Thyroid gland (tissue), 4 donors: ENCODE measurements at regions not wholly inside any gene's neighbourhood (a gene's known extent, or its start where the extent isn't known, plus 50 kb on each side); places are given as distances from the start of the nearest gene placed in this dataset.
"Not testable (repeated sequence)": the region's sequence is repeated elsewhere in the genome, so short reads cannot be mapped to it uniquely, and the experiment has no call there.

Experiments used
- DNase-seq, 2 donors: peaks; one replicate each; pipeline ENCODE4 v3.0.0-alpha.2; 2019
- H3K27ac ChIP-seq, 3 donors: fragments of 200-600 bp; sonication (generic); 1 replicate in 2 of 3; 2 replicates in 1 of 3; pipeline ENCODE4 v1.5.1; 2016 to 2019; ENCODE audit warnings: mild to moderate bottlenecking in 1 of 3, moderate library complexity in 1 of 3
- H3K27me3 ChIP-seq: fragments of 200-600 bp; sonication (generic); one replicate; pipeline ENCODE4 v1.5.1; 2019
- H3K36me3 ChIP-seq, 2 donors: fragments of 200-600 bp; sonication (generic); one replicate each; pipeline ENCODE4 v1.5.1; 2016 to 2019
- H3K4me1 ChIP-seq, 2 donors: fragments of 200-600 bp; sonication (generic); one replicate each; pipeline ENCODE4 v1.5.1; 2017 to 2019
- H3K4me3 ChIP-seq, 3 donors: fragments of 200-600 bp; sonication (generic); replicated peaks in 1 of 3; 1 replicate in 2 of 3; 2 replicates in 1 of 3; pipeline ENCODE4 v1.5.1; 2016; ENCODE audit warnings: mild to moderate bottlenecking in 1 of 3
- H3K9me3 ChIP-seq: fragments of 200-600 bp; sonication (generic); one replicate; pipeline ENCODE4 v1.5.1; 2017
- POLR2A ChIP-seq, 2 donors: fragments of 450-650 bp; IDR thresholded peaks; one replicate each; pipeline ENCODE4 v1.6.1; 2017; ENCODE audit warnings: antibody characterized with exemption in 2 of 2, mild to moderate bottlenecking in 2 of 2, moderate library complexity in 1 of 2
- WGBS, 2 donors: methylation state at CpG; one replicate each; pipeline ENCODE4 v1.1.5; 2017; 5-methylcytosine and 5-hydroxymethylcytosine counted together
- intact Hi-C: fragments of 100-400 bp; cut with DNase I; formaldehyde crosslinking; loops from one replicate; pipeline ENCODE4 v1.15.1; 2023
- TF ChIP-seq, protein P1 (sequence below), 6 experiments: fragments of 200-600 bp in 3 of 6; fragments of 450-650 bp in 3 of 6; sonication (generic) in 3 of 6; IDR thresholded peaks; one replicate each; pipeline ENCODE4 v1.5.1; 2016 to 2019; ENCODE audit warnings: antibody characterized with exemption in 6 of 6, mild to moderate bottlenecking in 2 of 6, inconsistent platforms in 1 of 6, moderate library complexity in 1 of 6

DNA sequence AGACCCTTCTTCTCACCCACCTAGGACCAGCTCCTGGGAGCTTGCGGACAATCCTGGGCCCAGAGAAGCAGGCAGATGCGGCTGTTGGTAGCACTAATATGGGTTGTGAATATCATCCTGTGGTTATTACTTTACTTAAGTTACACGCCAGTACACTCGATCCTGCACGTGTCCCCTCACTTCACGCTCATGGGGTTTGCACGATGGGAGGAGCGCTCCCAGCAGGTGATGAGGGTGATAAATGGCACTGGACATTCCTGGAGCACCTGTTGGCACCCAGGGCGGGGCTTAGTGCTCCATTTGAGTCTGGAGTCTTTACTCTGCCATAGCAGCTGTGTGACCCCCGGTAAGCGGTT is 335.1 kb downstream of the PREX1 start:
- Histone ChIP-seq H3K4me3 (no peak overlapping the region), H3K27me3 (no peaks in the 10 kb centered on the region), H3K36me3 (no peaks in the 10 kb centered on the region), H3K4me1 (no peaks in the 10 kb centered on the region), H3K9me3 (no peaks in the 10 kb centered on the region), H3K27ac (no peak overlapping the region)
- intact Hi-C loops: no loop called here
- DNase-seq: no peak
- 88 to 89% methylated on average over 11 of the region's 11 CpGs for WGBS, 2 donors
- no peak for TF ChIP-seq POLR2A (IDR thresholded peaks at IDR 0.05)
- TF ChIP-seq, protein P1, sequence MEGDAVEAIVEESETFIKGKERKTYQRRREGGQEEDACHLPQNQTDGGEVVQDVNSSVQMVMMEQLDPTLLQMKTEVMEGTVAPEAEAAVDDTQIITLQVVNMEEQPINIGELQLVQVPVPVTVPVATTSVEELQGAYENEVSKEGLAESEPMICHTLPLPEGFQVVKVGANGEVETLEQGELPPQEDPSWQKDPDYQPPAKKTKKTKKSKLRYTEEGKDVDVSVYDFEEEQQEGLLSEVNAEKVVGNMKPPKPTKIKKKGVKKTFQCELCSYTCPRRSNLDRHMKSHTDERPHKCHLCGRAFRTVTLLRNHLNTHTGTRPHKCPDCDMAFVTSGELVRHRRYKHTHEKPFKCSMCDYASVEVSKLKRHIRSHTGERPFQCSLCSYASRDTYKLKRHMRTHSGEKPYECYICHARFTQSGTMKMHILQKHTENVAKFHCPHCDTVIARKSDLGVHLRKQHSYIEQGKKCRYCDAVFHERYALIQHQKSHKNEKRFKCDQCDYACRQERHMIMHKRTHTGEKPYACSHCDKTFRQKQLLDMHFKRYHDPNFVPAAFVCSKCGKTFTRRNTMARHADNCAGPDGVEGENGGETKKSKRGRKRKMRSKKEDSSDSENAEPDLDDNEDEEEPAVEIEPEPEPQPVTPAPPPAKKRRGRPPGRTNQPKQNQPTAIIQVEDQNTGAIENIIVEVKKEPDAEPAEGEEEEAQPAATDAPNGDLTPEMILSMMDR (IDR thresholded peaks at IDR 0.05): no peak

- intact Hi-C loops: no loop called here
- TF ChIP-seq, protein P1 (IDR thresholded peaks at IDR 0.05): no peak
- no peak for TF ChIP-seq POLR2A (IDR thresholded peaks at IDR 0.05)
- Histone ChIP-seq H3K27ac (no peak overlapping the region), H3K36me3 (no peaks in the 10 kb centered on the region), H3K4me3 (no peak overlapping the region), H3K27me3 (no peaks in the 10 kb centered on the region), H3K4me1 (no peaks in the 10 kb centered on the region), H3K9me3 (no peaks in the 10 kb centered on the region)
- DNase-seq: no peak
- WGBS, 2 donors: 83 to 85% methylated on average over 15 to 17 of the region's 17 CpGs
Observed at GRCh38 chr20:48492015-48492714, 335.6 kb downstream of the PREX1 start.

- TF ChIP-seq POLR2A (IDR thresholded peaks at IDR 0.05): no peak
- TF ChIP-seq, protein P1 (IDR thresholded peaks at IDR 0.05): no peak
- H3K9me3 ChIP-seq: no peaks in the 10 kb centered on the region
- H3K36me3 ChIP-seq: no peaks in the 10 kb centered on the region
- no peak overlapping the region for H3K27ac ChIP-seq
- DNase-seq: peak in 1 of 2 donors; percentile 3
- H3K27me3 ChIP-seq: no peaks in the 10 kb centered on the region
- H3K4me1 ChIP-seq: no peaks in the 10 kb centered on the region
- 71 to 74% methylated on average over 10 of the region's 10 CpGs for WGBS, 2 donors
- intact Hi-C loops: no loop called here
- H3K4me3 ChIP-seq: no peak overlapping the region
Observed at GRCh38 chr20:48490961-48491831, 336.6 kb downstream of the PREX1 start.

DNA sequence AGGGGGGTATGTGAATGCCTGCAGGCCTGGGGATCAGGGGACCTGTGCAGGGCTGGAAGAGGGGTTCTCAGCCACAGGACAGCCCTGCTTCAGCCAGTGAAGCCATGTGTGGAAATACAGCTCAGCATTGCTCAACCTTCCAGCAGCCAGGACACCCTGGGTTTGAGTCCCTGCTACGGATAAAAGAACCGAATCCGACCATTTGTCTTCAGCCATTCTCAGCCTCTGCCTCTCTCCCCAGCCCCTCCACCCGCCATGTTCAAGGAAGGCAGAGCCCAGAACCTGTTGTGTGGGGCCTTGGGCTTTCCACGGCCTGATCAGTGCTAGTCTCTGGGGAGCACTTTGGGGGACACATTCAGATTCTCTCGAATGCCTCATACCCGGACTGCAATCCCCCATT is 337.5 kb downstream of the PREX1 start:
- H3K27me3 ChIP-seq, H3K9me3 ChIP-seq, H3K4me1 ChIP-seq, DNase-seq, H3K4me3 ChIP-seq, H3K27ac ChIP-seq, H3K36me3 ChIP-seq, intact Hi-C loops: not testable (repeated sequence)
- WGBS, 2 donors: 81 to 84% methylated on average over 7 of the region's 7 CpGs

DNA sequence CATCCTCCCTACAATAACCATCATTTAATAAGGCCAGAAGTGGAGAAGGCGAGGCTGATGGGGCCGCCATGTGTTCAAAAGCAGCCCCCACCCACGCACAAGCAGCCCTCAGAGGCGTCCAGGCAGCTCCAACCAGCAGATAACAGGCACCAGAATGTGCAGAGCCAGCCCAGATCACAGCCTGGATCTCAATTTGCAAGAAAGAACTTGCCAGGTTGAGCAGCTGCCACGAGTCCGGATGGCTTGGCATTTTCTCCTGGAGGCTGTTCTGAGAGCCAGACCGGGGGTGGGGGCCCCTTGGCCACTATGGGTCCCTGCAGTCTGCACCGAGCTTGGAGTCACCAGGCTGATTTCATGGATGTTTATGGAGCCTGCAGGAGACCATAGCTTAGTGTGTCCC is 338.1 kb downstream of the PREX1 start:
- no peak for TF ChIP-seq POLR2A (IDR thresholded peaks at IDR 0.05)
- TF ChIP-seq, protein P1 (IDR thresholded peaks at IDR 0.05): no peak
- Histone ChIP-seq H3K4me3 (no peak overlapping the region), H3K4me1 (no peaks in the 10 kb centered on the region), H3K27ac (no peak overlapping the region), H3K36me3 (no peaks in the 10 kb centered on the region), H3K9me3 (no peaks in the 10 kb centered on the region), H3K27me3 (no peaks in the 10 kb centered on the region)
- intact Hi-C loops: no loop called here
- 57 to 74% methylated on average over 6 to 8 of the region's 8 CpGs for WGBS, 2 donors
- DNase-seq: no peak
